SU-DHL-6 (cell line): ENCODE measurements at regions not wholly inside any gene's neighbourhood (a gene's known extent, or its start where the extent isn't known, plus 50 kb on each side); places are given as distances from the start of the nearest gene placed in this dataset.

Source experiments
- H2AFZ ChIP-seq: fragments of 200-600 bp; sonication (generic); 2 replicates; pipeline ENCODE4 v1.6.1; 2014; ENCODE audit warnings: low read depth, mild to moderate bottlenecking, moderate library complexity, mixed read lengths, antibody characterized with exemption, low read length; ENCODE audit not compliant: severe bottlenecking
- H3F3A ChIP-seq: fragments of 200-600 bp; shearing (Covaris generic); 2 replicates; pipeline ENCODE4 v1.6.0; 2016; ENCODE audit warnings: antibody characterized with exemption, mild to moderate bottlenecking; ENCODE audit not compliant: insufficient read depth
- H3K27ac ChIP-seq: fragments of 200-600 bp; sonication (generic); 2 replicates; pipeline ENCODE4 v1.5.1; 2016; ENCODE audit warnings: low read depth, mild to moderate bottlenecking, low read length, moderate library complexity, mixed read lengths
- H3K27me3 ChIP-seq: fragments of 200-600 bp; sonication (generic), shearing (Covaris generic); 2 replicates; pipeline ENCODE4 v1.6.0; 2014; ENCODE audit warnings: mild to moderate bottlenecking, low read length
- H3K36me3 ChIP-seq: fragments of 200-600 bp; sonication (generic); 2 replicates; pipeline ENCODE4 v1.6.1; 2014; ENCODE audit warnings: mild to moderate bottlenecking, low read length, mixed read lengths
- H3K4me2 ChIP-seq: fragments of 300-600, 200-600 bp; shearing (Covaris generic), sonication (generic); 2 replicates; pipeline ENCODE4 v1.6.0; 2014; ENCODE audit warnings: low read length, low read depth, mild to moderate bottlenecking; ENCODE audit not compliant: poor library complexity, severe bottlenecking
- H3K4me3 ChIP-seq: fragments of 200-600 bp; sonication (generic); 2 replicates; pipeline ENCODE4 v1.5.1; 2014; ENCODE audit warnings: antibody characterized with exemption, low read length, mild to moderate bottlenecking, mixed read lengths; ENCODE audit not compliant: insufficient read depth, poor library complexity, severe bottlenecking
- H3K79me2 ChIP-seq: fragments of 200-600 bp; sonication (generic); 2 replicates; pipeline ENCODE4 v1.6.1; 2014; ENCODE audit warnings: mild to moderate bottlenecking, low read length, moderate library complexity; ENCODE audit not compliant: insufficient read depth
- H3K9ac ChIP-seq: fragments of 200-600 bp; sonication (generic); 2 replicates; pipeline ENCODE4 v1.7.0; 2014; ENCODE audit warnings: mild to moderate bottlenecking, low read length
- H3K9me2 ChIP-seq: fragments of 200-600 bp; sonication (generic); replicated peaks from 2 replicates; pipeline ENCODE4 v1.6.1; 2014; ENCODE audit warnings: low read length; ENCODE audit not compliant: insufficient read depth
- H3K9me3 ChIP-seq: fragments of 200-600 bp; sonication (generic); 2 replicates; pipeline ENCODE4 v1.6.1; 2014; ENCODE audit warnings: low read length, mixed read lengths; ENCODE audit not compliant: insufficient read depth
- H4K20me1 ChIP-seq: fragments of 200-600 bp; sonication (generic); 2 replicates; pipeline ENCODE4 v1.6.1; 2014; ENCODE audit warnings: low read depth, mild to moderate bottlenecking, antibody characterized with exemption, low read length, moderate library complexity, mixed read lengths
- CTCF ChIP-seq: fragments of 200-600 bp; sonication (generic); IDR thresholded peaks from one replicate; pipeline ENCODE4 v1.5.1; 2017; ENCODE audit warnings: antibody characterized with exemption, mild to moderate bottlenecking, low read length, moderate library complexity; ENCODE audit not compliant: insufficient read depth, poor library complexity, severe bottlenecking
- EZH2phosphoT487 ChIP-seq: fragments of 200-600 bp; sonication (generic), shearing (Covaris generic); conservative IDR thresholded peaks from 2 replicates; pipeline ENCODE4 v1.6.1; 2018; ENCODE audit warnings: mild to moderate bottlenecking, antibody characterized with exemption, low read length, moderate library complexity, mixed read lengths

- Histone ChIP-seq H3K4me2 (no peak overlapping the region), H2AFZ (no peak overlapping the region), H4K20me1 (no peaks in the 10 kb centered on the region), H3K36me3 (no peaks in the 10 kb centered on the region), H3K9me3 (0 out of 2 replicates have a peak, but pooled peaks cover 4% of the 10 kb centered on the region), H3K9me2 (no peaks in the 10 kb centered on the region), H3K4me3 (no peak overlapping the region), H3K79me2 (no peaks in the 10 kb centered on the region), H3K27me3 (no peaks in the 10 kb centered on the region), H3F3A (no peaks in the 10 kb centered on the region), H3K27ac (no peak overlapping the region), H3K9ac (no peak overlapping the region)
- TF ChIP-seq EZH2phosphoT487 (no peak), CTCF (no peak)
Measured at GRCh38 chr1:191929383-191929782, 228.9 kb upstream of the RGS18 start.

GRCh38 chr1:191943684-191944083, 214.6 kb upstream of the RGS18 start:
- H3K4me2 ChIP-seq: no peak overlapping the region
- H3K9me3 ChIP-seq: no peaks in the 10 kb centered on the region
- no peak overlapping the region for H3K4me3 ChIP-seq
- H3K27me3 ChIP-seq: no peaks in the 10 kb centered on the region
- H3K79me2 ChIP-seq: no peaks in the 10 kb centered on the region
- H3K27ac ChIP-seq: no peak overlapping the region
- no peak overlapping the region for H3K9ac ChIP-seq
- no peak overlapping the region for H2AFZ ChIP-seq
- no peaks in the 10 kb centered on the region for H3F3A ChIP-seq
- TF ChIP-seq EZH2phosphoT487: no peak
- no peak for TF ChIP-seq CTCF
- no peaks in the 10 kb centered on the region for H4K20me1 ChIP-seq
- no peaks in the 10 kb centered on the region for H3K36me3 ChIP-seq
- H3K9me2 ChIP-seq: 0 out of 2 replicates have a peak, but pooled peaks cover 2% of the 10 kb centered on the region

GRCh38 chr1:191953526-191953925, 204.7 kb upstream of the RGS18 start:
- H3K4me3 ChIP-seq: no peak overlapping the region
- no peak overlapping the region for H3K27ac ChIP-seq
- no peaks in the 10 kb centered on the region for H3K27me3 ChIP-seq
- no peaks in the 10 kb centered on the region for H3K36me3 ChIP-seq
- no peaks in the 10 kb centered on the region for H4K20me1 ChIP-seq
- H2AFZ ChIP-seq: no peak overlapping the region
- 0 out of 2 replicates have a peak, but pooled peaks cover 4% of the 10 kb centered on the region for H3K9me2 ChIP-seq
- no peak overlapping the region for H3K9ac ChIP-seq
- H3K79me2 ChIP-seq: no peaks in the 10 kb centered on the region
- TF ChIP-seq CTCF (no peak), EZH2phosphoT487 (no peak)
- no peaks in the 10 kb centered on the region for H3F3A ChIP-seq
- no peak overlapping the region for H3K4me2 ChIP-seq
- H3K9me3 ChIP-seq: no peaks in the 10 kb centered on the region
